Fibroblast of the aortic adventitia (primary cell): ENCODE measurements at regions not wholly inside any gene's neighbourhood (a gene's known extent, or its start where the extent isn't known, plus 50 kb on each side); places are given as distances from the start of the nearest gene placed in this dataset.

Source experiments
- DNase-seq: peaks from one replicate; pipeline ENCODE4 v3.0.0-alpha.2; 2010; ENCODE audit warnings: low read depth
- H3K4me3 ChIP-seq: 2 replicates; pipeline ENCODE4 v1.5.1; 2011; ENCODE audit warnings: low read depth, mild to moderate bottlenecking, control low read depth, low read length, moderate library complexity
- CTCF ChIP-seq: IDR thresholded peaks from 2 replicates; pipeline ENCODE4 v1.5.1; 2011; ENCODE audit warnings: mild to moderate bottlenecking, low read length, control low read depth, inconsistent platforms; ENCODE audit not compliant: insufficient read depth

DNA sequence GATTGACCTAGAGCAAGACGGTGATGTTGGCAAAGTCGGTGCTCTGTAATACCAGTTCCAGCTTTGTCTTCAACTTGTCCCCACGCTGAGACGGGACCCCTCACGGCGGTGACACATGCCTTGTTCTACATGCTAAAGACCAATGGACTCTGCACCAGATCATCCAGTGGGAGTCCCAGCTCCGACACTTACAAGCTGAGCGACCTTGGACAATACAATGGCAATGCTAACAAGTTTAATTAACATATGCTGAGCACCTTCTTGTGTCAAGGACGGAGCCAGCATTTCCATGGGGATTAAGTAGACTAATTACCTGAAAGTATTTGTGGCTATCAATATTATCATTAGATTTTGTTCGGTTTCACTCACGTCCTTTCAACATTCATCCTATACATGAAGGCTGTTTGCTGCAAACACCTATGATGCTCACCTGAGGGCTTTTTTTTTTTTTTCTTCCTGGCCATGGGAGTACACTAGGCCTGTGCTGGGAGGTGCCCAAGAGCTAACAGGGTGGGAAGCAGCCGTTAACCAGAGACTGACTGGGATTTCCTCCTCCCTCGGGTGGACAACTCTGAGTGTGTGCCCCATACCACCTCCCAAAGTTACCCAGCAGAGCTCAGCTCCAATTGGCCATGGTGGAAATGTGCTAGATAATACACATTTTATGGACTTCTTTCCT, 308.6 kb upstream of the ZFHX3 start:
- no peak for TF ChIP-seq CTCF
- no peak overlapping the region for H3K4me3 ChIP-seq
- no peak for DNase-seq

GRCh38 chr16:73355981-73356380, 308.1 kb upstream of the ZFHX3 start:
- no peak overlapping the region for H3K4me3 ChIP-seq
- no peak for TF ChIP-seq CTCF
- no peak for DNase-seq

DNA sequence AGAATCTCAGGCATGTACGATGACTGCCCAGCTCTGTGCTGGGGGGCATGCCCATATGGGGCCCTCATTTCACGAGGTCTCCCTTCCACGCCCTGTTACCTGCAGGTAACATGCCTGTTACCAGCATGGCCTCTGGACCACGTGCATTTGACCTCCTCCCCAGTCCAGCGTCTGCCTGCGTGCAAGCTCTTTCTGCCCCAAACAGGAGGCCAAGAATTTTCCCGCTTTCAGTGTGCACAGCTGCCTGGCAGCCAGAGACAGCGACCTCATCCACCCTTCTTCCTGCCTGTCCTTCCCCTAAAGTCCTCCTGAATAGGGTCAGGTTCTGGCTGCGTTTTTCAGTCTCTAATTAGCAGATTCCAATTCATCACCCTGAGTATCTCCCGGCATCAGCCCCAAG, 306.5 kb upstream of the ZFHX3 start:
- DNase-seq = no peak
- no peak for TF ChIP-seq CTCF
- H3K4me3 ChIP-seq = no peak overlapping the region

GRCh38 chr16:73350707-73351452, 303.0 kb upstream of the ZFHX3 start:
- DNase-seq = no peak
- no peak for TF ChIP-seq CTCF
- no peak overlapping the region for H3K4me3 ChIP-seq

DNA sequence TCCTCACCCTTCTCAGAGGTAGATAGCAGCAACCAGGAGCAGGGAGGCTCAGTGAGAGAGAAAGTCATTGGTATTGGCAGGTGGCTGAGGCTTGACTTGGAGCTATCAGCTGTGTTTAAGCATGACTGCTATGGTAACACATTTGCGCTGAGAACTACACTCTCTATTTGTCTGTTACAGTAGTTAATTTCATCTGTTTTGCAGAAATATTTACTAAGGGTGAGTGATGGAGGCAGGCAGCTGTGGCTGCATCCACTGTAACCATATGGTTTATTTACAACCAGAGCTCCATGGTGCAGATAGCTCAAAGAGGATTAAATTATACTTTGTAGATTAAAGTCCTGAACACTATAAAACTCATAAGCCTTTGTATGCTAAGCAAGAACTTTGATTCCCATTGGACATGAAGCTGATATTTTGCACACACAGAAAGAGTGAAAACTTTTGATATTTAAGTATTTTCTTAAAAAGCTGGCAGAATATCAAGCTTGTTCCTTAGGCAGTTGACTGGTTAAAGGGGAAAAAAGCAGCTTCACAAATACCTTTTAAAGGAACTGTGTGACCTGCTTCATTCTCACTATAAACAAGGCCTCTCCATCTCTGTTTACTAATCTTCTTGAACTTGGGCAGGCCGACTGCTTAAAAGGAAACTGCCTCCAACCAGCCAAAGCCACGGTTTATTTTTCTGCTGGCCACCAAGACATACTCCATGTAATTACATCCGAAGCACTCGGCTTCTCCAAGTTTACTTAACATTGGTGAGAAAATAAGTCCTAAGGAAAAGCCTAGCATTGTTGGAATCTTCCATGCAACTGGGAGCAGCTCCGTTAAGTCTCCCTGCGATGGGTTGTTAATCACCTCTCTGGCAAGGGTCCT, 299.8 kb upstream of the ZFHX3 start:
- no peak for TF ChIP-seq CTCF
- DNase-seq = no peak
- no peak overlapping the region for H3K4me3 ChIP-seq

DNA sequence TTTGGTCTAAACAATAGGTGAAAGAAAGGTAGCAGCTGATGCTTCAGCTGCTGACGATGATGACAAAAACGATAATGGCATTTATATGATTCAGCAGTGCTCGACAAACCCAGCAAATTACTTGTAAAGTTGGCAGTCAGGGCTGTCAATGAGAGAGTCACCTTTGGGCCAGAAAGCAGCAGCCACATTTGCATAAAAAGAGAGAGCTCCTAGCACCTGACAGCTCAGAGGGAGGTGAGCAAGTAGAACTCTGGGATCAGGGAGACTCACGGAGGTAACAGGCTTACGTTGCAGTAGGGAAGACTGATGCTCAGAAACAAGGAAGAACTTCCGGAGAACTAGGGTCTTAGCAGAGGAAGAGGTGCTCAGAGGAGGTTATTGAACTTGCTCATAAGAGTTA, 291.9 kb upstream of the ZFHX3 start:
- DNase-seq = no peak
- TF ChIP-seq CTCF = no peak
- H3K4me3 ChIP-seq = no peak overlapping the region
